AG08395 (cell line): ENCODE measurements at regions not wholly inside any gene's neighbourhood (a gene's known extent, or its start where the extent isn't known, plus 50 kb on each side); places are given as distances from the start of the nearest gene placed in this dataset.

Experiments
- DNase-seq: peaks from one replicate; pipeline ENCODE4 v3.0.0; 2012; ENCODE audit warnings: mixed read lengths, low spot score

DNA sequence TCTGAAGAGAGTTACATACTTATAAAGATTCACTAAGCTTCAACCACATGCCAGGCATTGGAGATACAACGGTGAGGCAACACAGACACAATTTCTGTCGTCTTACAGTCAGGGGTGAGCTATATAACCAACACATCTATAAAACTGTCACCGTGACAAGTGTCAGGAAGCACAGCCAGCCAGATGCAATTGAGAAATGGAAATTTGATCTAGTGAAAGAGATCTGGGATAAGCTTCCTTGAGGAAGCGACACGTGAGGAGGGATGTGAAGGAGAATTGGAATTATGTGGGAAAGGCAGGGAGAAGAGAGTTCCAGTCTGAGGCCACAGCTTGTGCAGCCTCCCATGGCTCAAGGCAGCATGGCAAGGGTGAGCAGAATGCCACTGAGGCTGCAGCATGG is 50.9 kb upstream of the ZNF354B start:
- DNase-seq, result no peak

DNA sequence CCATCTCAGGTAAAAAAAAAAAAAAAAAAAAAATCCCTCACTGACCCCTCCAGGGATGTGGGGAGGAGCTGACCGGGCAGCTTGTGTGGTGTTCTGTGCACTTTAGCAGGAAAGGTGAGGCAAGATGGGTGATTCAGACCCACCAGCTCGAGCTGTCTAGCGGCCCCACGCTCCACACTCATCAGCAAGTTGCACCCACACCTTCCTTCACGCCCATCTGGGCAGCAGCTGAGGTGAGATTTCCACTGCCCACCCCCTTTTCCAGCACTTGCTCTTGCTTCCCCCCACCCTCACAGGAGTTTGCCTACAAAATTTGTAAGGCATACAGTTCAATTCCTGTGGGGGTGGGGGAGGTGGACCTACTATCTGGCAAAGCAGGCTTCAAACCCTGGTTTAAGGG is 58.7 kb upstream of the ZNF354B start:
- no peak for DNase-seq

DNA sequence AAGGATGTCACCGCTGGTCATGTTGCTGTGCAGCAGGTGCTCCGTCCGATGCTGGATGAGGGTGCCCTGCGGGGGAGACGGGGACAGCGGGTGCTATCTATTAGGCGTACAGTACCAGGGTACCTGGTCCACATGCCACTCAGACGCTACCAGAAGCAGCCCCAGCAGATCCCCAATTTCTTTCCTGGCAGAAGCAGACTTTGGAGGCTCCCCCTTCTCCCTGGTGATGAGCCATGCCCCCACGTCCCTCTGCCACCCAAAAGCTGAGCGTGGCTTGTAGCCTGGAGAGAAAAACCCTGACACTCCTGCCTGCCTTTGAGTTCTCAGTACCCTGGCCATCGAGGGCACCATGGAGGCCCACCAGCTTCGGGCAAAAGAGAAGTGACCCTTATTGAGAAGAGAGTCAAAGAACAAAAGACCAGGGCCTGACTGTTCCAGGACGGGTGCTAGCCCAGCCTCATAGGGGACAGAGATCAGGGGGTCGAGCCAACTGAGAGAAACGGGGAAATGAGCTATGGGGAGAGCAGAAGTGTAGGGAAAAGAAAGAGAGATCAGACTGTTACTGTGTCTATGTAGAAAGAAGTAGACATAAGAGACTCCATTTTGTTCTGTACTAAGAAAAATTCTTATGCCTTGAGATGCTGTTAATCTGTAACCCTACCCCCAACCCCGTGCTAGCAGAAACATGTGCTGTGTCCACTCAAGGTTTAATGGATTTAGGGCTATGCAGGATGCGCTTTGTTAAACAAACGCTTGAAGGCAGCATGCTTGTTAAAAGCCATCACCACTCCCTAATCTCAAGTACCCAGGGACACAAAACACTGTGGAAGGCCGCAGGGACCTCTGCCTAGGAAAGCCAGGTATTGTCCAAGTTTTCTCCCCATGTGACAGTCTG is 62.0 kb upstream of the ZNF354B start:
- DNase-seq, result no peak

DNA sequence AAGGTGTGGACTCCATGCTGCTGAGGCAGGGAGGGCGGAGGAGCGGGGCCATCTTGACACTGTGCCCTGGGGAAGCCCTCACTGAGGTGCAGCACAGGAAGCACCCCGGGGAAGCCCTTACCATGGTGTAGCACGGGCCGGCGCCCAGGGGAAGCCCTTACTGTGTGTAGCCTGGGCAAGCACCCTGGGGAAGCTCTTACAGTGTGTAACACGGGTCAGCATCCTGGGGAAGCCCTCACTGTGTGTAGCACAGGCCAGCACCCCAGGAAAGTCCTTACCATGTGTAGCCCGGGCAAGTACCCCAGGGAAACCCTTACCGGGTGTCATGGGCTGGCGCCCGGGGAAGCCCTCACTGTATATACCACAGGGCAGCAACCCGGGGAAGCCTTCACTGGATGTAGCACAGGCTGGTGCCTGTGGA is 62.6 kb upstream of the ZNF354B start:
- no peak for DNase-seq

DNA sequence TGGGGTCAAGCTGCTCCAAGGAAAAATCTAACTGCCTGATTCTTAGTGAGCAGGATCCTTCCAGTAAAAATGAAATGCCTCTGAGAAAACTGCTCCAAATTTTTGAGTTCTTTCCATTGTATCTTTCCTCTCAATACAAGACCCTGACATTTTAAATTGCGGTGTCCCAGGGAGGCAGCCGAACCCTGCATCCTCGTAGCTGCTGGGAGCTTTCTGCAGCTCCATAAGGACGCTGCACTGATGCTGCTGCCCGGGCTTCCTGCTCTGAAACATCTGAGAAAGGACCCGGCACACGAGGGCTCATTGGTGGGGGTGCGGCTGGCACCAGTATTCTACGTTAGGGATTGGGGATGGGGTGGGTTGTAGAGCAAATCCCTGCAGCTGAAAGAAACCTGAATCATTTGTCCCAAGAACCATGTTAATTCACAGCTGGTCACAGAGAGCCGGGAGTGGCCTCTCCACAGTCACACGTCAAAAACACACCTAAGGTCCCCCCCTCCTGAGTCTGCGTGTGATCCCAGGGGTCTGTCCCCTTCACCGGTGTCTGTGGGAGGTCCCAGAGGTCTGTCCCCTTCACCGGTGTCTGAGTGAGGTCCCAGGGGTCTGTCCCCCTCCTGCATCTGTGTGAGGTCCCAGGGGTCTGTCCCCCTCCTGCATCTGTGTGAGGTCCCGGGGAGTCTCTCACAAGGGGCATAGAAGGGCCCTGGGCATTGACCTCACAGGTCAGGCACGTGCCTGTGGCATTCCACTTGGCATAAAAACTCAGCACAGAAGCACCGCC is 63.4 kb upstream of the ZNF354B start:
- no peak for DNase-seq

DNA sequence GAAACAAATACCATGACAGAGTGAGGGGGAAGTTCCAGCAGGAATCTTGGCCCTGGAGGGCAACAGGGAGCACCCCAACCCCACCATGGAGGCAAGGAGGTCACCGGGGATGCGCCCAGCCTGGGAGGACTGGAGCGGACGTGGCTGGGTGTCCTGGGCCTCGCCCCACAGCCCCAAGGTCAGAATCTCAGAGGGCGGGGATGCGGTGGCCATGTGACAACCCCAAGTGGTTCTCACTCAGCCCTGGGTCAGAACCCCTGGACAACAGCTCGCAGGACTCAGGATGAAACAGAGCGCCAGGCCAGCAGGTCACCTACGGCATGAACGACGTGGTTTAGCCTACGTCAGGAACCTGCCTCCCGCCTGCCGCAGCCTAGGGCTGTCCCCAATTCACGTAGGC is 64.0 kb upstream of the ZNF354A start:
- no peak for DNase-seq

DNA sequence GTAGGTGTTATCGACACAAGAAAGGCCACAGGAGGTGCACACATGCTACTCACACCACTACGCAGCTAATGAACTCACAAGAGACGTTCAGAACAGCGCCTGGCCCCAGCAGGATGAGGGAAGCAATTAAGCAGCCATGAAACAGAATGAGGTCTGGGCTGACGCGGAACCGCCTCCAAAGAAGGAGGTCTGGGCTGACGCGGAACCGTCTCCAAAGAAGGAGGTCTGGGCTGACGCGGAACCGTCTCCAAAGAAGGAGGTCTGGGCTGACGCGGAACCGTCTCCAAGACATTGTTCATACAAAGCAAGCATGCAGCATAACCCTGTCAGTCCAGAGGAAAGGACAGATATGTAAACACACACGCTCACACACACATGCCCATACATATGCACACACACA is 63.2 kb upstream of the ZNF354A start:
- no peak for DNase-seq

DNA sequence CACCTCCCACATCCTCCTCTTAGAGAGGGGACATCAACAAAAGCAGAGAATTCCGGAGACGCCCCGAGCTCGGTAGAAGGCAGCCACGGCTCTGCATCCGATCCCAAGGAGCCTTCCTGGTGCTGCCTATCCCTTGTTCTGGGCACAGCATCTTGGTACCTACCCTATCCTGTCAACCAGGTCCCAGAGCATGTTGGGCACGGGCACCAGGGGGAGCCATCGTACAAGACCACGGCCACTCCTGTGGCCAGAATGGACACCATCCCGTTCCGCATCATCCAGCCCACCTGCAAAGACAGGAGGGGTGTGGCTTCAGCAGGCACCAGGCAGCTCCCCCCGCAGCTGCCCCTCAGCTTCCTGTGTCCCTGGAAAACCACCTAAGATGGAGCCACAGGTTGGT is 62.7 kb upstream of the ZNF354A start:
- no peak for DNase-seq

DNA sequence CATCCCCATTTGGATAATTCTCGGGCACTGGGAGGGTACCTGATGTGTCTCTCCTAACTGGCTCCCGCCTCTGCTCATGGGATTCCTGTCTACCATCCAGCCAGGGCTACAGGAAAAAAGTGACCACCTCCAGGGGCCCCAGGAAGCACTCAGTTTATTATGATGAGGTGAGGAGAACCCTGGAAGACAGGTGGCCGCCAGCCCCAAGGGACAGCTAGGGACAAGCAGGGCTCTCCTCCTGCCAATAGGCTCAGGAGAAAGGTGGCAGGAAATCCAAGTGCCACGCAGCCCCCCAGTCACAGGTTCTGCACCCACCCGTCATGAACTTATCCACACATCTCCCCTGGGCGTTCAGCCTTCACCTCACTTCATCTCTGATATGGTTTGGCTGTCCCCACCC is 61.5 kb upstream of the ZNF354A start:
- no peak for DNase-seq

DNA sequence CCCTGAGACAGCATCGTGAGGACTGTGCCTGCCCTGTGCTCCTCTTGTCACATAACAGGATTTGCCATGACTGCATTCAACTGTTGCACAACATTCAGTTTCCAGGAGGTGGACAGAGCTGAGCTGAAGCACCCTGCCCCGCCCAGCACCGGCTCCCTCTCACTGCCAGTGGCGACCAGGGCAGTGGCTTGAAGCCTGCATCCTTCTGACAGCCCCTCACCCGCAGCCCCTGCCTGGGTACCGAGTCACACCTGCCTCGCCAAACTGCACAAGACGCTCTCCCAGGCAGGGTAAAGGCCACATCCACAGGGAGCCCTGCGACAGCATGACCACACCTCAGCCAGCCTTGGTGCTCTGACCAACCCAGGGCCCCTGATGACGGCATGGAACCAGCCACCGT is 59.9 kb upstream of the ZNF354A start:
- DNase-seq, result no peak

DNA sequence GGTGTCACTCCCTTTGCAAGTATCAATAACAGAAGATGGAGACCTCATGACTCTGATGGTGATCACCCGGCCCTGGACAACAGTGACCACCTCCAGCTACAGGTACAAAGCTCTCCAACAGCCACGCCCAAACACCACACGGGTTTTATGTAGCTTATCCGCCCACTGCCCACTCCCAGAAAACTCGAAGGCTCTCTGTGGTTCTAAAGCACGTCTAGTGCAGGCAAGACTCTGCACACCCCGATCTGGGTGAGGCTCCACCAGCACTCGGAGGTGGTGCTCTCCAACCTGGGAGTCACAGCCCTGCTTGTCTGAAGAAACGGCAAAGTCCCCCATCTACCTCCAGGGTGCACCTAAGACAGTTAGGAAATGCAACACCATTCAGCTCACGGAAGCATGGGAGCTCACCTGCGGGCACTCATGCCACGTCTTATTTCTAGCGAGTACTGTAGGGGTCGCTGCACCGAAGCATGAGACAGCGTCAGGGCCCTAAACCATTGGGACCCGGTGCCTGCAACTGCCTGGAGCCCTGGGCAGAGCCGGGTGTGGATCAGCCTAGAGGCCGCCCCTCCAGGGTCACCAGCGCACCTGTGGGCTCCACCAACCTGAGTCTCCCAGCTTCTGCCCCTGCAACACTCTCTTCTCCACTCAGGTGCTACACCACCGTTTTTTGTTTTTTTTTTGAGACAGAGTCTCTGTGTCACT is 58.1 kb upstream of the ZNF354A start:
- no peak for DNase-seq

DNA sequence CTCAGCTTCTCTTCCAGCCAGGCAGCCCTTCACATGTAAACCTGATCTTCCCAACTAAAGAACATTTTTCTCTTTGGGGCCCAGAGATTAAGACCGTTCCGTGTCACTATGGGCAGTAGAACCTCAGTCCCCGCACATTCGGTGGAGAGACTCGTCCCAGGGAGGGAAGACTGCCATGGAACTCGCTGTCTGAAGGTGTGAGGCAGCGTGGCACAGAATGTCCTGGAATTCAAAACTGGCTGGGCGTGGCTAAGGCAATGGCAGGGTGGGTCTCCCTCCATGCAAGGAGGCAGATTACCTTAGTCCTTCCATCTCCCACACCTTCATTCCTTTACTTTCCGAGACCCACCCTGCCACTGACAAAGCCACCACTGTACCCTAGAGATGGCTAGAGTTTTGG is 57.4 kb upstream of the ZNF354A start:
- DNase-seq, result no peak

DNA sequence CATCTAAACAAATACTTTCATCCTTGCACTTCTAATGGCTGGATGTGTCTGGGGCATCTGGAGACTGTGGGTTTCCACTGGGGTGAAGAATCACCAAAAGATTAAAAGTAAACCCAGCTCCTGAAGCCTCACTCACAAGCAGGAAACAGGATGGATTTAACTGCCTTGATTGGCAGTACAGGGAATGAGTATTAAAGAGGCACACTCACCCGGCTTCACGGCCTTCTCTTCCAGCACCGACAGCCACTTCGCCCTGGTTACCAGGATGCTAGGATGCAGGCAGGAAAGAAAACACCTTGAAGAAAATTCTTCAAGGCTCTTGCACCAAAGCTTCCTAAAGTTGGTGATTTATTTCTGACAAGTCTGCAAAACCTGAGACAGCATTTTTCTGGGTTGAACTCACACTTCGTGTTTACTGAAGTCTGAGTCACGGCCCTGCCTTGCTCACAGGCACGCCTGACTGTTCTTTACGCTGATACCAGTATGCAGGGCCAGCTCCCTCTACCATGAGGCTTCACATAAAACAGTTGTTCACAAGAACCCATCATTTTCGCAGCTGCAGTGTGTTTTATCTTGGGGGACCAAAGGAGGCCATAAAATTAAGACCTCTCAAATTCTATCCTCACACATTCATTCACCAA is 56.5 kb upstream of the ZNF354A start:
- peak; percentile 86 for DNase-seq

DNA sequence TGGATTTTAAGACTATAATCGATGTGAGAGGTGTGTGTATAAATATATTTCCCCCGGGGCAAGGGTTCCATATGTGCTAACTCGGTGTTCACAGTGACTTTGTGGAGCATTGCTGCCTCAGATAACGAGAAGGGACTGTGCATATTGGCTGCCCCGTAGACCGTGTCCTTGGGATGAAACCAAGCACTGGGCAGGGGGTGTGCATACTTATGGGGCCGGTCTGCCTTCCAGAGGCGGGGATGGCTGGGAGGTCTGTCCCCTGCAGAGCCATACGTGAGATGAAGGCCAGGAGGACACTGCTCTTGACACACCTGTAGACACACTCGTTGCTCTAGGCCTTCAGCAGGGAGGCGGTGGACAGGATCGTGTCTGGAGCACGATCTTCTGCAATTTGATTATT is 56.0 kb upstream of the ZNF354A start:
- DNase-seq, result no peak

DNA sequence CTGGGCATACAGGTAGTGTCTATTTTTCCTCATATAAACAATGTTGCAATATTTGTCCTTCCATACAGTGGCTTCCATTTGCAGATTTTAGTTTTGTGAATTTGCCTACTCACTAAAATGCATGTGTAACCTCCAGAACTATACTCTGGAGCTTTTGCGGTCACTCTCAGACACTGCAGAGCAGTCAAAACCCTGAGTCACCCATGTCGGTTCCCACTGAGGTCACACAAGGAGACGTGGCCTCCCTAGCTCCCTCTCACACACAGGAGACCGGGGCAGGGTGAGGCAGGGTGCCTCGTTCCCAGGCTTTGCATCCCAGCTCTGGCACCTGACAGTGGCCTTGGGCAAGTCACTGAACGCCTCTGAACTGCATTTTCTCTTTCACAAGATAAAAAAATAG is 55.5 kb upstream of the ZNF354A start:
- peak; percentile 43 for DNase-seq

DNA sequence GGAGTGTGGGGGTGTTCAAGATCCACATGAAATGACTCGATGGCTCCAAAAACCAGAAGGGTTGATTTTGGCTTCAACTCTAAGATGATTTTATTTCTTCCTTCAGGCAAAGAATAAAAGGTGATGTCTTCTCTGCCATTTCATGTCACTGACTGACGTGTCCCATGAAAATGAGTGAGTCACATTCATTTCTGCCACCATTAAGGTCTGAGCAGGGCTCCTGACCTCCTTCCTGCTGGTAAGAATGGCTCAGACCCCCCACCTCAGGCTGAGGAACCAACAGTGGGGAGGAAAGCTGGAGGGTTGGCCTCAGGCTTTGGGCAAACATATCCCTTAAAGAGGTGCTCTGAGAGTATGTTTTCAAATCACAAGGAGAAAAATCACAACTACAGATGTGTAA is 53.9 kb upstream of the ZNF354A start:
- DNase-seq, result no peak

DNA sequence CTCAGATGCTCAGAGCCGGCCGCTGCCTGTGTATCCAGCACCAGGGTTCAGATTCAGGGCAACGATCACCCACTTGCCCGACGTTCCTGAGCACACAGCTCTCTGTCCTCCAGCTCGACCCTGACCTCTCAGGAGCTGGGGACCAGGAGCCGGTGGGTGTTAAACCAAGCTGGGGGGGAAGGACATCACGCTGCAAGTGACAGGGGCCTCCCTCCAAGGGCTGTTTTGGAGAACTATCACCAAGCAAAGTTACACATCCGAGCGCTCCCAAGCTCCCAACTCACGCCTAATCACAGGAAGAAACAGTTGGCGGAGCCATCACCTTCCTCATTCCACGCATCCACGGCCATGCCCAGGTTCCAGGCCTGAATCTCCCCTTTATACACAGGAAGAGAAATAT is 51.5 kb upstream of the ZNF354A start:
- no peak for DNase-seq

DNA sequence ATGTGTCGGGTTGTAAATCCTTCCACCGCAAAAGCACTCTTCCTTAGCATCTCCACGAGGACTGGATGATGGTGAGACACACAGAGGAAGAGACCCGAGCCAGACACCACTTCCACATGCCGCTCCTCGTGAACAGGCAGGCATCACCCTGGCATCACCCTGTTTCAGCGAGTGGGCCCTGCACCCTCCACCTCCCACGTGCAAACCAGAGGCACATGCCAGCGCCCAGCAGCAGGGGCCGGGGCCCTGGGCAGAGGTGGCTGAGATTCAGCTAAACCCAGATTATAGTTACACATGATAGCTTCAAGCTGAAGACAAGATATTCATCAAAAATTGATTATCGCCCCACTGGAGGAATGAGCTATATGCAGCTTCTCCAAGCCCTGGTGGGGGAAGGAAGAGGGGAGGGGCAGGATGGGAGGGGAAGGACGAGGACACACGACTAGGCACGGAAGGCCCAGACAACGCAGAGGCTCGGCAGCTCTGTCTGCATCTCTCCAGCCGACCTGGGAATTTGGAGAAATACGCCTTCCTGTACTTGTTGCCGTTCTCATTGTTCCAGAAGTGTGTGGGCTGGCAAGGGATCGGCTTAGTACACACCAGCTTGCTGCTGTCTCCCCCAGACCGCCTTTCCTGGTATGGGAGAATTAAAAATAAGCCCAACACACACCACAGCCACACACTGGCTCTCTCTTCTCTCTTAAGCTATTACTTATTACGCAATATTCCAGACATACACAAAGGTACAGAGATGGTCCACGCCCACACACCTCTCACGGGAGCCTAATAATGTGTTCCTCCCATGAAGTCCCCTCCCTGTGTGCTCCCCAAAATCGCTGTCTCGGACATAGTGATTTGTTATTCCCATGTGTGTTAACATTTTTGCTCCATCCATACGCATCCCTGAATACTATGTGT is 50.4 kb upstream of the ZNF354A start:
- no peak for DNase-seq
